Brain microvascular endothelial cell (primary cell): ENCODE measurements at regions not wholly inside any gene's neighbourhood (a gene's known extent, or its start where the extent isn't known, plus 50 kb on each side); places are given as distances from the start of the nearest gene placed in this dataset.

ENCODE experiments used
- DNase-seq: peaks from one replicate; pipeline ENCODE4 v3.0.0-alpha.2; 2020
- H3K27ac ChIP-seq: fragments of 250-450 bp; sonication (Bioruptor Pico); 2 replicates; pipeline ENCODE4 v1.5.1; 2020; ENCODE audit warnings: mild to moderate bottlenecking, moderate library complexity
- H3K27me3 ChIP-seq: fragments of 250-450 bp; sonication (Bioruptor Pico); replicated peaks from 2 replicates; pipeline ENCODE4 v1.5.1; 2020; ENCODE audit warnings: mild to moderate bottlenecking
- H3K36me3 ChIP-seq: fragments of 250-450 bp; sonication (Bioruptor Pico); replicated peaks from 2 replicates; pipeline ENCODE4 v1.5.1; 2020; ENCODE audit warnings: mild to moderate bottlenecking
- H3K4me3 ChIP-seq: 2 replicates; pipeline ENCODE4 v1.5.1; 2011; ENCODE audit warnings: low read depth, mild to moderate bottlenecking, control low read depth, low read length, moderate library complexity
- CTCF ChIP-seq: IDR thresholded peaks from 2 replicates; pipeline ENCODE4 v1.5.1; 2011; ENCODE audit warnings: low read depth, mild to moderate bottlenecking, moderate library complexity, low read length, control low read depth, inconsistent platforms; ENCODE audit errors: missing control alignments
- in situ Hi-C: cut with HindIII; loops from 2 replicates; pipeline ENCODE4 v1.10.0; 2017; ENCODE audit warnings: low sequenced_read_pairs, low pct_ligation_motif_present

GRCh38 chr12:93140325-93140724 lies 211.2 kb upstream of the EEA1 start:
- TF ChIP-seq CTCF: no peak
- Histone ChIP-seq H3K27me3 (no peaks in the 10 kb centered on the region), H3K36me3 (no peaks in the 10 kb centered on the region), H3K27ac (no peak overlapping the region), H3K4me3 (no peak overlapping the region)
- no peak for DNase-seq
- in situ Hi-C loops: no loop called here

GRCh38 chr12:93140801-93141200 lies 211.7 kb upstream of the EEA1 start:
- Histone ChIP-seq H3K27me3 (no peaks in the 10 kb centered on the region), H3K4me3 (no peak overlapping the region), H3K36me3 (no peaks in the 10 kb centered on the region), H3K27ac (no peak overlapping the region)
- DNase-seq: no peak
- no peak for TF ChIP-seq CTCF
- in situ Hi-C loops: no loop called here

- no peak for TF ChIP-seq CTCF
- no peak overlapping the region for H3K4me3 ChIP-seq
- in situ Hi-C loops: no loop called here
- H3K27ac ChIP-seq: no peak overlapping the region
- H3K36me3 ChIP-seq: no peaks in the 10 kb centered on the region
- no peak for DNase-seq
- no peaks in the 10 kb centered on the region for H3K27me3 ChIP-seq
Measured at GRCh38 chr12:93142881-93143280, 213.8 kb upstream of the EEA1 start.

GRCh38 chr12:93144109-93144508 lies 215.0 kb upstream of the EEA1 start:
- DNase-seq: no peak
- H3K36me3 ChIP-seq: no peaks in the 10 kb centered on the region
- no peak overlapping the region for H3K4me3 ChIP-seq
- in situ Hi-C loops: no loop called here
- no peak for TF ChIP-seq CTCF
- no peak overlapping the region for H3K27ac ChIP-seq
- no peaks in the 10 kb centered on the region for H3K27me3 ChIP-seq

- Histone ChIP-seq H3K27ac (no peak overlapping the region), H3K4me3 (no peak overlapping the region), H3K36me3 (no peaks in the 10 kb centered on the region), H3K27me3 (no peaks in the 10 kb centered on the region)
- in situ Hi-C loops: no loop called here
- TF ChIP-seq CTCF: no peak
- no peak for DNase-seq
Measured at GRCh38 chr12:93145086-93145485, 216.0 kb upstream of the EEA1 start.

GRCh38 chr12:93146263-93146939 lies 217.3 kb upstream of the EEA1 start:
- DNase-seq: no peak
- Histone ChIP-seq H3K4me3 (no peak overlapping the region), H3K36me3 (no peaks in the 10 kb centered on the region), H3K27ac (no peak overlapping the region), H3K27me3 (no peaks in the 10 kb centered on the region)
- in situ Hi-C loops: no loop called here
- TF ChIP-seq CTCF: no peak
